IPS DF 19.7 (cell line): ENCODE measurements at regions not wholly inside any gene's neighbourhood (a gene's known extent, or its start where the extent isn't known, plus 50 kb on each side); places are given as distances from the start of the nearest gene placed in this dataset.

Source experiments
- DNase-seq: peaks from one replicate; pipeline ENCODE4 v3.0.0-alpha.2; 2013; ENCODE audit warnings: low read depth, low spot score

- DNase-seq: no peak
These were observed 216.5 kb upstream of the DKK2 start for GRCh38 chr4:107252571-107252970.

DNA sequence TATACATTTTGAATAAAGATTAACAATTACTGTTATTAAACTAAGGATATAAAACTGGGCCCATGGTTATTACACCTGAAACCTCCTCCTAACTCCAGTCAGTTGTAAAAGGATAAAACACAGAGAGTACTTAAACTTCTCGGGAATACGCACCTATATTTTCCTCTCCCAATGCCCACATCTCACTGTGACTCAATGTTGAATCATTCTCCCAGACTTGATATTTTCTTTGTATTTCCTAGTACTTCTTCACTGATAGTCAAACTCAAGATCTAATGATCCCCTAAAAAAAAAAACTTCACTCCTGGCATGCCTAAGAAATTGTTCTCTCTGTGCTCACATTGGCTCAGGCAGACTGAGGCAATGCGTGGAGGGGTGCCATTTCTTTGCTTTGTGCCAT is 212.5 kb upstream of the DKK2 start:
- DNase-seq: no peak

DNA sequence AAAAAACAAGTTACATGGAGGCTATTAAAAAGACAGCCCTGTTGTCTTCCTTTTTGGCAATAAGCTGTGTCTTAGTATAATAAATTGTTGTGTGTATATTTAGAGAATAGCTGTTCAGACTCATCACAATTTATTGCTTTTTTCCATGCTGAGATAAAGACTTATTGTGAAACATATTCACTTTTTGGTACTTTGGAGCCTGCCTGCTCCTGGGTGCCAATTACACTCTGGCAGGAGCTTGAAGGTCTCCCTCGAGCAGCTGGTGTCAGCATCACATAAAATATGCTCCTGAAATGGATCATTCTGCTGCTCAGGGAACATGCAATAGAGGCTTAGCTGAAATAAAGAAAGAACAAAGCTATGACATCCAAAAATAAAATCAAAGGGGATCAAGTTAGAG is 211.6 kb upstream of the DKK2 start:
- no peak for DNase-seq

GRCh38 chr4:107246761-107247160 is 210.6 kb upstream of the DKK2 start:
- no peak for DNase-seq

GRCh38 chr4:107243141-107243781 is 207.1 kb upstream of the DKK2 start:
- no peak for DNase-seq

GRCh38 chr4:107220976-107221375 is 184.9 kb upstream of the DKK2 start:
- no peak for DNase-seq

GRCh38 chr4:107219681-107220080 is 183.6 kb upstream of the DKK2 start:
- no peak for DNase-seq

DNA sequence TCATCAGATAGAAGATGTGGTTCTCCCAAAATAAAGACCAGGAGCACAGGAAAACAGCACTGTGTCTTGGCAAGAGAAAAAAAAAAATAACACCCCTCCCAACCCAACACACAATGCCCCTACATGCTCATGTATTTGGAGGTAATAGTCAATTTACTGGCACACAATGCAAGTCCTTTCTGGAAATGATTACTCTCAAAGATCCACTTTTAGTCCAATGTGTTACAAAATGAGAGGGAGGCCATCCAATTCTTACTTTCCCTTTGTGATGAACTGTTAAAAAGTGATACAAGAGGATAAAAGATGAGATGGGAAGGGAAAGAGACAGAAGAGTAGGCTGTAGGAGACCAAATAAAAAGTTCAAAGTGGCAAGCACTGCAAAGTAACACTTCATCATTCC is 180.3 kb upstream of the DKK2 start:
- no peak for DNase-seq

DNA sequence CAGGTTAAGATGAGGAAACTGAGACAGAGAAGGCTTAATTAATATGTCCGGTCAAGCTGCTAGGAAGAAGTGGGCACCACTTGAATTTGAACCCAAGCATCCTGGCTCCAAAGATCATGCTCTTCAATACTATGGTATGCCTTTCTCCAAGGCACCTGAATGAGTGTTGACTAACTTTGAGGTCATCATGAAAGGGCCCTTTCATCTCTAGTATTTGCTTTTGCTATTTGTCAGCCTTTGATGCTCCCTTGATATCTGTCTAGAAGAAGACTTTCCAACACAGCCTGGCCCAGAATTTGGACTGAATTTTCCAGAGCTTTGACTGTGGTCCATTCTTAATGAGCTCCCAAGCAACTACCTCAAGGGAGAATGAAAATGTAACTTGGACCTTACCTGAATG is 179.1 kb upstream of the DKK2 start:
- no peak for DNase-seq

GRCh38 chr4:107213880-107214279 is 177.8 kb upstream of the DKK2 start:
- DNase-seq: no peak

- DNase-seq: no peak
These were observed 177.3 kb upstream of the DKK2 start for GRCh38 chr4:107213410-107213809.

GRCh38 chr4:107212565-107212964 is 176.5 kb upstream of the DKK2 start:
- no peak for DNase-seq

DNA sequence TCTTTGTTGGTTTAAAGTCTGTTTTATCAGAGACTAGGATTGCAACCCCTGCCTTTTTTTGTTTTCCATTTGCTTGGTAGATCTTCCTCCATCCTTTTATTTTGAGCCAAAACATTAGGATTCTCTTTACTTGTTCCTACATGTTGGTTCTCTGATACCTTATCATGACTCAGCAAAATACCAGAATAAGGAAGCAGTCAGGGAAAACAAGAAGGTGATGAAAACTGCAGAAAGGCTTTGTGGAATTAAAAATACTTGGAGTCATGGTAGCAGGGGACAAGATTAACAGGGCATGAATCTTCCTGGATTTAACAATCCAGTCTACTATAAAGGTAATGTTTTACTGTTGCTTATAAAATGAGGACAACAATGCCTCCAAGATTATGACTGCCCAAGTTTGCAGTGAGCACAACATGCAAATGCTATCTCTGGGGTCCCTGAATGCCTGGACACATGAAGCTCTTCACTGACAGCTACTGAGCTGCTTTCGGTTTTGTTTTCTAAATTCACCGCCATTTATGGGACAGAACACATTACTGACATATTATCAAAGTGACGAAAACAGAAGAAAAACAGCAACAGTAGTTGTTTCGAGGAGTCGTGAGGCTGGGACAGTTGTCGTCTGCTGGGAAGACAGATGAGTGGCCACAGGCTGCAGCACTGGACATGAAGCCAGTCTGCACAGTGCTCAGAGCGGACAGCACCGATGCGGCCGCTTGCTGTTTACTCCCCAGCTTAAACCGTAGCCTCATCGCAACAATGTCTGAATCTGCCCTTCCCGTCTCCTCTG is 174.5 kb upstream of the DKK2 start:
- DNase-seq: no peak

- no peak for DNase-seq
These were observed 167.6 kb upstream of the DKK2 start for GRCh38 chr4:107203733-107204132.

- no peak for DNase-seq
These were observed 166.6 kb upstream of the DKK2 start for GRCh38 chr4:107202744-107203143.

GRCh38 chr4:107197121-107197520 is 161.0 kb upstream of the DKK2 start:
- DNase-seq: no peak

- no peak for DNase-seq
These were observed 160.2 kb upstream of the DKK2 start for GRCh38 chr4:107196312-107196711.

DNA sequence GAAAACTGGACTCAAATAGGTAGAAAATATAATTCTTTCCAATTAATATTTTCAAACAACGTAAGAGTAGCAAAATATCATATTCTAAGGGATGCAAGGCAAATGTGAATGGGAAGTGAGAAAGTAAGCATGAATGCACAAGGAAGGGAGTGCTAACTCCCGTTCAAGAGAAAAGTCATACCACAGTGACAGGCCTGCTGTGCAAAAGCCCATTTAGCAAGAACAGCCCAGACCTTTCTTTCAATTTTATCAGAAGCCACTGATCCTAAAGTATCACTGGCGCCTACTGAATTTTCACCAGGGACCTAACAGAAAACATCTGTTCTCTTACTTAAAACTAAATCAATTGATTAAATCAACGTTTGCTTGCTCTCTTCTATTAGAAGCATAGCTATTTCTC is 157.9 kb upstream of the DKK2 start:
- DNase-seq: no peak

GRCh38 chr4:107192601-107193000 is 156.5 kb upstream of the DKK2 start:
- no peak for DNase-seq

GRCh38 chr4:107187091-107187490 is 151.0 kb upstream of the DKK2 start:
- no peak for DNase-seq

DNA sequence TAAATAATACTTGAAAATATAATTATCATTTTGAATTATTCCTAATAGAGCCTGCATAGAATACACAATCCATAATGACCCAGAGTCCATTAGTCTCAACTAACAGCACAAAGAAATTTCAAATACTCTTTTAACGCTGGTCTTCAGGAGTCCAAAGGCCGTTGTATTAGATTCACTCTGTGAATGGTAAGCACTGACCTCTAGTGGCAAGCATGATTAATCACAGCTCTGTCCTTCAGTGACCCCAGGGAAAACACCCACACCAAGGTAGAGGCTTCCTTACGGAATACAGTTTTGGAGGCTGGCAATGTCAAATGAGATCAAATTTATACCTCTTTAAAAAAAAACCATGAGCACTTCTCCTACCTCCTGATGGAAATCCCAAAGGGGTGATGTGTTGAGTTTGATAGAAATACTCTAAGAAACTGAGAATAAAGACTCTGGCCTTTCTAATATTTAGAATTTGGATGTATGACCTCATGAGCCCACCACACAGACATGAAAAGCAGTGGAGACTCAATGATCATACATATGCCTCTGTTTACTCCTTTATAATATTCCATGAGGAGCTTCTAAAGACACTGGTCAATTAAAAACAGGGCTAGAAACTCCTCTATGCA is 147.2 kb upstream of the DKK2 start:
- peak; percentile 25 for DNase-seq

DNA sequence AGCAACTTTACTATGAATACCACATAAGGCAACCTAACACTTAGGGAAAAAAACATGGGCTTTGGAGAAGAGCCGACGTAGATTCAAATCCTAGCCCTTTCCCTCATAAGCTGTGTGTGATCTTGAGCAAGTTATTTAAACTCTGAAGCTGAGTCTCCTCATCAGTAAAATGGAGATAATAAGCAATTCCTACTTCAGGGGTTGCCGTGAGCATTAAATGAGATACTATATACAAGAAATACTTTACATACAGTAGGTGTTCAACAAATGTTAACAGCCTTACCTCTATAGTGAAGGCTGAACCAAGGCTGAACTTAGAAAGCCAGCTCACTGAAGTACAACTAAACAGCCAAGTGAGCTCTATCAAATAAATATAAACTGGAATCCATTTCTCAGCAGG is 146.2 kb upstream of the DKK2 start:
- no peak for DNase-seq

DNA sequence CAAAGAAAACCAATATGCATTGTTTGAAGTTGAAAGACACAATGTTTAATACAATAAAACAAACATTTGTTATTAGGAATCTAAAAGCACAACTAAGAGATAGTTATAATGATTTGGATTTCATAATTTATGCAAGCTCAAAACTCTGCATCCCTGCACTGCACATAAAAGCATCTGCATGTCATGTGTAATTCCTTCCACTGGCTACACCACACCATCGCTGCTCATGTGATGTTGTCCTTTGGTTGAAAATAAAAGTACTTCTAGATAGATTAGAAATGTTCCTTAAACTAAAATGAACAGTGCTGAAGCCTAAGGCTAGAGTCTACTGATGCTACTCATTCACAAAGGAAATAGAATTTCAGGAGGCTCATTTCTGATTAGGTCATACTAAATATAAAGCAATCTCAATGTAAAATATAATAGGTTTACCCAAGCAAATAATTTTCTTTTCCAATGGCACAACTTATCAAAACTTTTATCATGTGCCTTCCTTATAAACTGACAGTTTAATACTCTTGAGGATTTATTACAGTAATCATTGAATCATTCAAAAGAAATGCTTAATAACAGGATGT is 130.8 kb upstream of the DKK2 start:
- DNase-seq: no peak
